ENCODE measurements at regions not wholly inside any gene's neighbourhood (a gene's known extent, or its start where the extent isn't known, plus 50 kb on each side); places are given as distances from the start of the nearest gene placed in this dataset.
"Not testable (repeated sequence)": the region's sequence is repeated elsewhere in the genome, so short reads cannot be mapped to it uniquely, and the experiment has no call there.

- DNase-seq: no peak
Measured at GRCh38 chr22:34326901-34327300, 406.6 kb upstream of the LARGE1 start.

GRCh38 chr22:34330432-34330831 is 410.2 kb upstream of the LARGE1 start:
- DNase-seq: no peak

GRCh38 chr22:34333285-34333684 is 413.0 kb upstream of the LARGE1 start:
- DNase-seq: no peak

- no peak for DNase-seq
Measured at GRCh38 chr22:34334893-34335292, 414.6 kb upstream of the LARGE1 start.

GRCh38 chr22:34344702-34345101 is 424.4 kb upstream of the LARGE1 start:
- DNase-seq: no peak

- no peak for DNase-seq
Measured at GRCh38 chr22:34354071-34354817, 434.0 kb upstream of the LARGE1 start.

- DNase-seq: no peak
Measured at GRCh38 chr22:34356481-34356880, 436.2 kb upstream of the LARGE1 start.

- DNase-seq: no peak
Measured at GRCh38 chr22:34370711-34371110, 450.4 kb upstream of the LARGE1 start.

- no peak for DNase-seq
Measured at GRCh38 chr22:34379825-34380224, 459.5 kb upstream of the LARGE1 start.

GRCh38 chr22:34380532-34380931 is 460.3 kb upstream of the LARGE1 start:
- DNase-seq: no peak

GRCh38 chr22:34390400-34390799 is 470.1 kb upstream of the LARGE1 start:
- no peak for DNase-seq

GRCh38 chr22:34395370-34395769 is 475.1 kb upstream of the LARGE1 start:
- no peak for DNase-seq

- no peak for DNase-seq
Measured at GRCh38 chr22:34403667-34404066, 483.4 kb upstream of the LARGE1 start.

- no peak for DNase-seq
Measured at GRCh38 chr22:34410111-34410510, 489.8 kb upstream of the LARGE1 start.

- peak; percentile 5 for DNase-seq
Measured at GRCh38 chr22:34414467-34415440, 494.5 kb upstream of the LARGE1 start.

- no peak for DNase-seq
Measured at GRCh38 chr22:34416022-34416860, 496.0 kb upstream of the LARGE1 start.

GRCh38 chr22:34422948-34423347 is 502.7 kb upstream of the LARGE1 start:
- not testable (repeated sequence) for DNase-seq

GRCh38 chr22:34427436-34427835 is 507.2 kb upstream of the LARGE1 start:
- DNase-seq: peak; percentile 3

GRCh38 chr22:34427841-34428240 is 507.6 kb upstream of the LARGE1 start:
- DNase-seq: no peak

GRCh38 chr22:34429314-34429713 is 509.0 kb upstream of the LARGE1 start:
- DNase-seq: no peak

- DNase-seq: no peak
Measured at GRCh38 chr22:34430386-34430785, 510.1 kb upstream of the LARGE1 start.

GRCh38 chr22:34434371-34434770 is 514.1 kb upstream of the LARGE1 start:
- DNase-seq: no peak

GRCh38 chr22:34437140-34437539 is 516.9 kb upstream of the LARGE1 start:
- no peak for DNase-seq

Measured in NCI-H2171 treated with DMSO at 0.1 percent for 48 hours (cell line).